CD4-positive, alpha-beta T cell treated with Interleukin-6 for 4 hours (primary cell): ENCODE measurements at regions not wholly inside any gene's neighbourhood (a gene's known extent, or its start where the extent isn't known, plus 50 kb on each side); places are given as distances from the start of the nearest gene placed in this dataset.
A peak's percentile ranks its signal among the peaks of the same experiment; 100 is the strongest.

Experiments used
- DNase-seq: peaks from one replicate; pipeline ENCODE4 v3.0.0-alpha.2; 2020; ENCODE audit warnings: mixed read lengths

DNA sequence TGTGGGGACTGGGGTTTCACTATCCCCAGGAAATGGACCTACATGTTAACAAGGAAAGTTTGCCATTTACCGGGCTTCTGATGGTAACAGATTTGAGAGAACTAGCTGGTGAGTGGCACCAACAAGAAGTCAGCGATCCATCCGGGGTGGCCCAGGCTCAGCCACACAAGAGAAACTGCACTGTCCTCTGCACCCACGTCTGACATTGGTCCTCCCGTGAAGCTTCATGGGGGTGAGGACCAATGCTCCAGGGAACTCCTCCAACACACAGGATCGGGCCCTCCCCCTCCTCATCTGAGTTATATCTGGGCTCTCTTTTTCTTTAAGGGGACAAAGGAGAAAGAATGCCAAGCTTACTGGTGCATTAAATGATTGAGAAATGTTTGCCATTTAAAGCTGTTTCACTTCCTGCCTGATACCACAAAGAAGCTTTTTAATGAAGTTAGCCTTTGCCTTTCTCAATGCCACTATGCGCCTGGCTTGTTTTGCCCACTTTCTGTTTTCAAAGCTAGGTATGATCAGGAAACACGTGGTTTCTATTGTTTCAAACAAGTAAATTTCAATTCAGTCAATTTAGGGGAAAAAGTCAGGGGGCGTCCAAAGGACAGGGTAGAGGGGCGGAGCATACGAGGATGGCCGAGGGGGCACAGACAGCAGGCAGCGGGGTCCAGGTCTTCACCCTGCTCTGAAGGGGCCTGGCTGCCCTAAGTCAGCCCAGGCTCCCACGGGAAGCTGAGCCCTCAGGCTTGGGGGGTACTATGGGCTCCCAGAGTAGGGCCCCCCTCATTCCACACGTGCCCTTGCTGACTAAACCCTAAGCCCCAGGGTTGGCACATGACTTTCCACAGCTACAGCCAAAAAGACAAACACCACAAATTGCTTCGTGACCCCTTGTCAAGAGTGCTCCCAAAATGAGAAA, 204.0 kb upstream of the ID2 start:
- peak; percentile 46 for DNase-seq

DNA sequence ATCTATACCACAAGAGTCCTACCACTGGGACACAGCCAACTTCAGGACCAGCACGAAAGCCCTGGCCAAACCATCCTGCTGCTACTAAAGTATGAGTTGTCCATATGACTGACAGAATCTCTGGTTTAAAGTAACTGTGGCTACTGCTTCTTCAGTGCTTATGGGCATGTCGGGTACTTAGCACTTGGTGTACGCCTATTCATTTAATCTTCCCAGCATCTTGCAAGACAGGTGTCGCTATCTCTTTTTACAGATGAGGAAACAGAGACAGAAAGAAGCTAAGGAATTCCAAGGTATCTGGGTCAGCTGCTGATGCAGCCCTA, 203.4 kb upstream of the ID2 start:
- DNase-seq = no peak

DNA sequence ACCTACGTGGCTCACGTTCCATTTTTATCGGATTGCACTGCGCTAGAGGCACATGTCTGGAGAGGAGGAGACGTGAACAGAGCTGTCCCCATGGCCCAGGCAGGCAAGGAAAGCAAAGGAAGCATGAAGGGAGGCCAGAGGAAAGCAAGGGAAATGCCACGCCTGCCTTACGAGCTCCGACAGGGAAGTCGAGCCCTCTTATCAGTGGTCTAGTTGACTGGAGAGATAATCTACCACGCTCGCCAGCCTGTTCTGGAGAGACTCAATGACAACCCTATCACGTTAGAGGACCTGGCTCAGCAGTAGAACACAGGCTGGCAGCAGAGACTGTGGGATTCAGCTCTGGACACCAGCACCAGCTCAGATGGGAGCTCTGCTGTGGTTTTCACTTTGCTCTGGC, 202.6 kb upstream of the ID2 start:
- no peak for DNase-seq

DNA sequence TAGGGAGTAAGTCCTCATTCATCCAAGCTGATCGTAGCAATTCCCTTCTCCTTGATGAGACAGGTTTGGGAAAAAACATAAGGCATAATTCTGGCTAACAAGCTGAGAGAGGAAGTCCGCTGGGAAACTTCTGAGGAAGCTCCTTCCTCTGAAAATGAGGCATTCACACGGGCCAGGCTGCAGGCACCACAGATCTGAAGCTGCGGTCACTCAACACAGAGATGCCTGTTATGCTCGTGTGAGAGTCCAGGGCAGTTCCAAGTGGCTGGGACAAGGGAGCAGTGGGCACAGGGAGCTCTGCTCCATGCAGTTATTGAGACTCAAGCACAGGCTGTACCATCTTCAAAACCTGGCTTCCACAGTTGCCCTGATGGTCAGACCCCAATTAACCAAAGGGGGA, 200.9 kb upstream of the ID2 start:
- DNase-seq = no peak

DNA sequence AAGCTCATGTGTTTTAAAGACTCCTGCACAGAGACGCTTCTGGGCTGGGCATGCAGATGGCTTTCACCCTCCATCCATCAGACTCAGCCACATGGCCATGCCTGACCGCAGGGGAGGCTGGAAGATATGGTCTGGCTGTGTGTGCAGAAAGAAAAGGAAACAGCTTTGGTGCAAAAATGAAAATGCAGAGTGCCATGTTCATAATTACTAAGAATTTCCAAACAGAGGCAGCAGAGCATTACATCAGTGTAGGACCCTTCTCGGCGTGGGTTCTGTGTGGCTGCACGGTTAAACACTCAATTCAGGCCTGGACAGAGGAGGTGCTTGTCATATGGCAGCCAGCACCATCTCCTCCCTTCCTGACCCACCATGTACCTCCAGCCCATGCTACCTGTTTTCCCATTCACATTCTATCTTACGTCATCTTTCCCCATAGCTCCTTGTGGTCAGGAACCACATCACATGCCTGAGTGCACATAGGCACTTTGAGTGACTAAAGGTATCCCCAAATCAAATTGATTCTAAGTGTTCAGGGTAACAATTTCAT, 200.3 kb upstream of the ID2 start:
- DNase-seq = peak; percentile 18

- DNase-seq = no peak
Measured at GRCh38 chr2:8482432-8482831, 199.4 kb upstream of the ID2 start.

GRCh38 chr2:8484502-8485283, 197.2 kb upstream of the ID2 start:
- no peak for DNase-seq

DNA sequence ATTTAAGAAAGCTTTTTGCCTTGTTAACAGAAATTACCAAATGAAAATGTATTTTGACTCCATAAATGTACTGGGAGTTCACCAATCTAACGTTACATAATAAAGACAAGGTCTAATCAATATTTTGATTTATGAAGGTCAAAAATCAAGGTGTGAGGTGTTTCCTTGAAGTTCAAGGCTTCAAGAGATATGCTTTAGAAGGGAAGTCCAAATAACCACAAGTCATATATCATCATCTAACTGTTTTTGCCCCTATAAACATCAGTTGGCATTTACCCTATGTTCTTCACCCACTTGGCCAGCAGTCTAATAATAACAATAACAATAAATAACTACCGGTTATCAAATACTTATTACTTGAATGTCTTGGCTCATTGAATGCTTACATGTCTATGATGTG, 196.1 kb upstream of the ID2 start:
- DNase-seq = no peak

DNA sequence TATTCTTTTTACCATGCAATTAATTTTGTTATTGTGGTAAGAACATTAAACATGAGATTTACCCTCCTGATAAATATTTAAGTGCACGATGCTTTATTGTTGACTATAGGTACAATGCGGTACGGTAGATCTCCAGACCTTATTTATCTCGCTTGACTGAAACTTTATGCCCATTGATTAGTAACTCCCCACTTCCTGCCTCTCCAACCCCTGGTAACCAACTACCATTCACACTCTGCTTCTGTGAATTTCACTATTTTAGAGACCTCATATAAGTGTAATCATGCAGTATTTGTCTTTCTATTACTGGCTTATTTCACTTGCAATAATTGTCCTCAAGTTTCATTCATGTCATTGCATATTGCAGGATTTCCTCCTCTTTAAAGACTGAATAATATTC, 195.7 kb upstream of the ID2 start:
- no peak for DNase-seq

GRCh38 chr2:8487461-8487932, 194.4 kb upstream of the ID2 start:
- DNase-seq = peak; percentile 24

DNA sequence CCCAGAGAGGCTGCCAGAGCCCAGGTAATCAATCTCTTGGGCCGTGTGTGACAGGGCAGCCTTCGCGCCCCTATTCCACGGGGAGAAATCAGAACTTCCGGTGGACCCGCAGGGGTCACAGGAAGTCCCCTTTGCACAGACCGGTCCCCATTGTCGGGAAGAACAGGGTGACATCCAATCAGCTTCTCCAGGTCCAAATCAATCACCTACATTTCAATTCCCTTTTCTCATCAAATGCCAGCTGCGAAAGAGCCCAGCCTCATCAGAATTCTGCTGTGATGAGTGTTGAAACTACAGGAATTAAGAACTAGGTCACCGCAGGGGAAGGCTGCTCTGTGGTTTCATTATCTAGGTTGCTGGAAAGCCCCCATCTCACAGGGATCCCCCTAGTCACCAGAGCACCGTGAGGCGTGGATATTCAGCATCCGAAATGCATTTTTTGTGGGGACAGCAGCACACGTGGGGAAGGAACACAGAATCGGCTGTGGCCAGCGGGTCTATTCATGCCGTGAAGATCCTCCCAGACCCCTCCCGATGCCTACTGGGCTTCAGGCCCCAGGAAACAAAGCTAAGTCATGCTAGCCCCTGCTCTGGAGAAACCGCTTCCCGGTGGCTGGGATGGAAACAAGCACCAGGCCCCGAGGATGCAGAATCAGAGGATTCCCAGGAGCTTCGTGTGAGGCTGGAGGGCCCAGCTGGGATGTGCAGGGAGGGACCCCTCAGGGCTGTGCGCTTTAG, 193.7 kb upstream of the ID2 start:
- DNase-seq = peak; percentile 56

DNA sequence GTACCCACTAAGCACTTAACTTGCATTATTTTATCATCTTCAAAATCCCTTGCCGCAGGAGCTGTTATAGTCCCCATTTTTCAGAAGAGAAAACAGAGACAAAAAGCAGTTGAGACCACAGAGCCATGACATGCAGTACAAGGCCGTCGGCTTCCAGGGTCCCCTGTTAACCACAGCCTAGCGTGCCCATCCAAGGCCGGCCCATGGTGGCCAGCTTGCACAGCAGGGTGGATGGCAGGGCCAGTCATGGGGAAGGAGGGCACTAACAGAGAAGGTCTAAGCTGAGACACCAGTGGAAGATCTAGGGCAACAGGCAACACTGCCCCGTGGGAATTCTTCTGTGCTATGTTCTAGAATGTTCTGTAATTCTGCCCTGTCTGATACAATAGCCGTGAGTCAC, 192.6 kb upstream of the ID2 start:
- DNase-seq = no peak

- no peak for DNase-seq
Measured at GRCh38 chr2:8489751-8490150, 192.1 kb upstream of the ID2 start.

GRCh38 chr2:8490166-8490721, 191.6 kb upstream of the ID2 start:
- no peak for DNase-seq

DNA sequence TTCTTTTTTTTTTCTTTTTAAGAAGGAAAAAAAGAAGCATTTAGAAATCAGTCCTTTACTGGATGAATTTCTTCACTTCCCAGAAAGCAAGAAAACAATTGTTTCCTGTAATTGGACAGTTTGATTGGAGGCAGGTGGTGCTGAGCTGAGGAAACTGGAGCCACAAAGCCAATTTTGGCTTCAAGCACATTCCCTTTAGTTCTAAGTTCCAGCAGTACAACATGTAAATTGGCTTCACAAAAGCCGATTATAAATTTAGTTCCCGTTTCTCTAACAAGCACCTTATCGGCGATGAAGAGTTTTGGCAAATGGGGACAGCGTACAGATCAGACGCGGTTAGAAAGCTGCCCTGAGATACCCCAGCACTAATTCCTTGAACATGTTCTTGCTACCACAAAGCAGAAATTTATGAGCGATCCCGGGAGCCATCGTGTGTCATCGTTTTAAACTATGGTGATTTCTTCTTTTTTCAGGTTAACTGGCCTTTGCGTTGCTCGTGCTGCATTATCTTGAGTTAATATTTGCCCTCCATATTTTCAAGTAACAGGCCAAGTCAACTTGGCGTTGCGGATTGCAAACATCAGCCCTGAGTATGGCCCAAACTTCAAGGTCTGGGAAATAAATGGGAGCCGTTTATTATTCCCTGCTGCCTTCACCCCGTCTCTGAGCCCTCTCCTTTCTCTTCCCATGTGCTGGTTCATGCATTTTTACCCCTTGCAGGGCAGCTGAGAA, 190.4 kb upstream of the ID2 start:
- no peak for DNase-seq

DNA sequence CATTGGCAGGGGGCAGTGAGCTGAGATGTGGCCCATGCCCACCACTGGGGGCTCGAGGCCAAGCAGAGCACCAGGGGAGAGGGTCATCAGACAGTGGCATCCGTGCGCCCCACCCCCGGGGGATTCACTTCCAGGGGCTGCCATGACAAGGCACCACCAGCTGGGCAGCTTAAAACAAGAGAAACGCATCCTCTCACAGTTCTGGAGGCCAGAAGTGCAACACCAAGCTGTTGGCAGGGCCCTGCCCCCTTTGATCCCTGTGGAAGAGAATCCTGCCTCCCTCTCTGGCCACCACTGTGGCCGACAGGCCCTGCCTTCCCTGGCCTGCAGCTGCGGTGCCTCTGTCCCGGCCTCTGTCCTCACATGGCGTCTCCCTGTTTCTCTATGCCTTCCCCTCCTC, 187.7 kb upstream of the ID2 start:
- DNase-seq = no peak

DNA sequence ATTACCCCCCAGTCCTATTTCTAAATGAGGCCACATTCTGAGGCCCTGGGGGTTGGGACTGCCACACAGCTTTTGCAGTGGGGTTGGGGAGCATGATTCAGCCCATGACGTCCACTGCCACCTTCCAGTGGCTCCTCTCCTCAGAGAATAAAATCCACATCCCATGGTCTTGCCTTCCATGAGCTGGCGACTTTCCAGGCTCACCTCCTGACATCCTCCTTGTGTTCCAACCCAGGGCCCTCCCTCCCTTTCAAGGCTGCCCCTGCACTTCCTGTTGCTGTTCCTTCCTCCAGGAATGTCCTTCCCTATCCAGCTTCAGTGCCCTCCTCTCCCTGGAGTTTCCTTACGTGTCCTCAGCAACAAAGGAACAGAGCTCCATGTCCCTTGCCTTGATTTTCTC, 187.3 kb upstream of the ID2 start:
- DNase-seq = no peak

DNA sequence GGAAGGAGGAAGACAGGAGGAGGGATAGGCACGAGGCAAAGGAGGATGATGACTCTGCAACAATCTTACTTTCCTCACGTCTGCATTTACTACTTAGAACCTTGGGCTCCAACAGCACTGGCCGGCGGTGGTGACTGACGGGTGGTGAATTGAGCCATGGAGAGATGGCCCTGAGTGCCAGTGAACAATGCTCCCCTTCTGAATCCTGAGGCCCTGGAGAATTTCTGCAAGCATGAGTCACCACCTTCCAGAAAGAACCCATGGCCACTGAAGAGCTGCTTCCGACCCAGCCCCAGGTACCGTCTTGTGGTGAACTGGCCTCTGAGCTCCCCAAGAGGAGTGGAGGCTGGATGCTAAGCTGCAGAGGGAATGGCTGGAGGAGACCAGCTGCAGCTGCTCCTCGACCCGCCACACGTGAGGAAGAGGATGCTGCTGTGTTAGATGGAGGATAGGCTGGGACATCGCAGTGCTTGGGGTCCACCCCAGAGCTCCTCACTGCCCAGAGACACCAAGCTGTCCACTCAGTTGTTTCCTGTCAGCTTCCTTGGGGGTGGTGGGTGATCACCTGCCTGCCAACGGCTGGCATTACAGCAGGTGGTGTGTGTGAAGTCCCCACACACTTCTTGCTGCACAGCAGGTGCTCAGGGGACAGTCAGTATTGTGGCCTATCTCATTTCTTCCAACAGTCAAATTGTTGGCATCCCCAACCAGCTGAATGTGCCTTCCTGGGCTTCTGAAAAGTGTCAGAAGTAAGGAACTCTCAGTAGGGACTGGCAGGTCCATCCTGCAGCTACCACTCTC, 186.5 kb upstream of the ID2 start:
- DNase-seq = no peak

DNA sequence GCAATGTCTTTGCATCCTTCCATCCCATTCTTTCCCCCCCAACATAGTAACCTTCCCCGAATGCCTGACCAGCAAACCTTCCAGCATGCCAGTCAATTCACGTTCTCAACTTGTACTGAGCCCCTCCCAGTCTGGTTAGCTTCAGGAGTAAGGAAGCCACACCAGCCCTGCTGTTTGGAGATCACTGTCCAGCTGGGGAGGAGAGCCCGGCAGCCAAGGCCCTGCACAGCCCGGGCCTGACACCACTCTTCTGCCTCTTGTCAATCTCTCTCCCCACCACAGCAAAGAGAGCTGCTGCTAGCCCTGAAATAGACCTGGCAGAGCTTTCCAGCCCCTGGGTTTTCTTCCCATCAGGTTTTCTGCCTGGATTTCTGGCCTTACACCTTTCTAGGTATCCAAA, 185.8 kb upstream of the ID2 start:
- no peak for DNase-seq

- DNase-seq = no peak
Measured at GRCh38 chr2:8496617-8497016, 185.2 kb upstream of the ID2 start.

DNA sequence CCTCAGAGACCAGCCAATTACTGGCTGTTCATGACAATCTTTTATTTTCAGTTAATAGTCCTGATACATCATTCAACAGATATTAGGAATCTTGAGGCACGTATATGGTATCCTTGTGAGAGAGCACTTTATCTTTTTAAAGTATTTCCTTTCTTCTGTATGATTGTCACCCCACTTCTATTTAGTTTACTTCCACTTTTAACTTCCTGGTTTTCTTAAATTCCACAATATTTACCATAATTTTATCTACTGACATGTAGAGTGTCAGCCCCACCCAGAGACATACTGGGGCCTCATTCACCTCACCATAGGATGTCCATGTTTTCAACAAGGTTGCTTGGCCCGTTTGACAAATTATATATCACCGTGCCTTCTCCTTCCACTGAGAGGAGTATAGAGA, 182.9 kb upstream of the ID2 start:
- no peak for DNase-seq
